ENCODE measurements at regions not wholly inside any gene's neighbourhood (a gene's known extent, or its start where the extent isn't known, plus 50 kb on each side); places are given as distances from the start of the nearest gene placed in this dataset.
A peak's percentile ranks its signal among the peaks of the same experiment; 100 is the strongest.

DNA sequence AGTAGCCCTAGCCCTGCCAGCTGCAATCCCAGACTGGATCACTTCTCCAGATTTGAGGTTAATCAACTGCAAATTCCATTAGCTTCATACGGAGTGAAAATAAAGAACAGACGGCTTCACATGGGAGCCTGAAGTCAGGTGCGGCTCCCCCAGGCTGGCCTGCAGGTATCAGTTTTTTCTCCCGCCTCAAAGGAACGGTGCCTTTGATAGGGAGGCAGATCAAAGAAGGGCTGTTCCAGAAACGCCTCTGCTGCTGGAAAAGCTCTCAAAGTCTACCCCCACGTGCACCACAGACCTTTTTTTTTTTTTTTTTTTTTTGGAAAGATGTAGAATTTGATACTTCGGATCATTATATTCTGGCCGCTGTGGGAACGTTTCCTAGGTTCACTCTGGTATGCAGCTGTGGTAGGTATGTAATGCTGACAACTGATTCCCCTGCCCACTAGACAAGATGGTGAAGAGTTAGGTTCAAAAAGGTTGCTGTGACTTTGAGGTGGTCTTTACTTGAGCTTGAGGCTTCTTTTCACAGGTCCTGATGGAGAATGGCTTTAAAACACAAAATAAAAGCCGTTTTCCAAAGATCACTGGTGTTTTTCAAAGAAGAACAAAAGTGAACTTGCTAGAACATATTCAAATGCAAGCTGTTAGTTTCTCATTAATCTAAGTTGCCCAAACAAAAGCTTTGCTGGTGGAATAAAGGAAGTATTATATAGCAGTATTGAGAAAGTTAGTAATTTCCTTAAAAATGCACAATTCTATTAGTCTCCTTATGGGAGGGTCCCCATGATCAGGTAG lies 189.0 kb upstream of the NFIA start:
- no peaks in the 10 kb centered on the region for H3K36me3 ChIP-seq (ENCODE audit: control insufficient read depth, insufficient read depth, low read length)
- no peak overlapping the region for H3K4me3 ChIP-seq (ENCODE audit: low read depth, low read length)
- no peak overlapping the region for H3K9ac ChIP-seq (ENCODE audit: low read depth, low read length)
- no peaks in the 10 kb centered on the region for H3K27me3 ChIP-seq (ENCODE audit: control insufficient read depth, insufficient read depth, low read length)
- peaks cover 10% of the 10 kb centered on the region for H3K4me1 ChIP-seq (ENCODE audit: control insufficient read depth, insufficient read depth, low read length)
- no peaks in the 10 kb centered on the region for H3K9me3 ChIP-seq (ENCODE audit: control insufficient read depth, insufficient read depth, low read length)

DNA sequence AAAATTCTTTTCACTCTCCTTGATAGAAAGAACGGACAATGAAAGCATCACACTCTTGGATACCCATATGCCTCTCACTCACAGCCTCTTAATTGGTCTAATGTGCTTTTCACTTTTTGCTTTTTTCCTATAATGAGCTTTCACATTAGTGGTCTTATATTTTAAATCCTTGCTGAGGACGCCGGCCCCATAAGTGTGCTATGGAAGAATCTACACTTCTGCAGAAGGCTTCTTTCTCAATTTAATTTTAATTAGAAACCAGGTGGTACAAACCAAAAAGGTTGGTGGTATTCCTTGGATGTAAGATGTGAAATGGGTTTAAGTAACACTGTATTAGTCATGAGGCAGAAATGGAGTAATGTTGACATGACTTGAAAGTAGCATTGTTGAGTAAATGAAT lies 190.6 kb upstream of the NFIA start:
- no peak overlapping the region for H3K9ac ChIP-seq (ENCODE audit: low read depth, low read length)
- H3K36me3 ChIP-seq (ENCODE audit: control insufficient read depth, insufficient read depth, low read length) = no peaks in the 10 kb centered on the region
- H3K4me3 ChIP-seq (ENCODE audit: low read depth, low read length) = no peak overlapping the region
- no peaks in the 10 kb centered on the region for H3K27me3 ChIP-seq (ENCODE audit: control insufficient read depth, insufficient read depth, low read length)
- H3K4me1 ChIP-seq (ENCODE audit: control insufficient read depth, insufficient read depth, low read length) = peaks cover 16% of the 10 kb centered on the region
- H3K9me3 ChIP-seq (ENCODE audit: control insufficient read depth, insufficient read depth, low read length) = no peaks in the 10 kb centered on the region

DNA sequence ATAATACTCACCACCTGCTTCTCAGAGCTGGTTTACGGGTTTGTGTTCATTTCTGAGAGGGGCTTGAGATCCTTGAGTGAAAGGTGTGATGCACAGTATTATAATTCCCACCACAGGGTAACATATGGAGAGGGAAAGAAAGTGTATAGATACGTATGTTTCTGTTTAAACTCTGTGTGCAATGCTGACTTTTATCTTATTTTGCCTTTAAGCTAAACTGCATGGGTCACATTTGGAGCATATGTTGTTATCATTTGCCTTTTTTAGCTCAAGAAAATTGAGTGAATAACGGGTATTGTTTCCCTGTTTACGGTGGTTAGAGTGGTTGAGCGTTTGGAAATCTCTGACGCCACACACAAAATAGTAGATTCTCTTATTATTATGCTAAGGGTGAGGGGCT lies 191.1 kb upstream of the NFIA start:
- Histone ChIP-seq H3K36me3 (ENCODE audit: control insufficient read depth, insufficient read depth, low read length) (no peaks in the 10 kb centered on the region), H3K9ac (ENCODE audit: low read depth, low read length) (no peak overlapping the region), H3K4me1 (ENCODE audit: control insufficient read depth, insufficient read depth, low read length) (peaks cover 20% of the 10 kb centered on the region), H3K4me3 (ENCODE audit: low read depth, low read length) (no peak overlapping the region), H3K9me3 (ENCODE audit: control insufficient read depth, insufficient read depth, low read length) (no peaks in the 10 kb centered on the region), H3K27me3 (ENCODE audit: control insufficient read depth, insufficient read depth, low read length) (no peaks in the 10 kb centered on the region)

DNA sequence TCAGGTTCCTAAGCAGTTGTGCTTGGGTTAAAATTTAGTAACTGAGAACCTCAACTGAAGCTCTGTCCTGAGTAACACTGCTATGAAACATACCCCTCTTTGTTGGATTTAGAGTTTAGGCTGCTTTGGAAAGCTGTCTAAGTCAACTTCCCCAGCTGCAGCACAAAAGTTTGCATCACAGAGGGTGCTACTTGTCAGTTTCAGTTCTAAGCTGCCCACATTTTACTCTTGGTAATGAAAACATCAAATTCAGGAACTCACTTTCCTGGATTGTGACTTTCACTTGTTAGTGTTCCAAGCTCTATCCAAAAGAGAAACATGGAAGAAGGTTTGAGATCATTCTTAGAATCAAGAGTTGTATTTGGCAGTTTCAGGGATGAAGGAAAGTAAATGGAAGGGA lies 191.7 kb upstream of the NFIA start:
- Histone ChIP-seq H3K9me3 (ENCODE audit: control insufficient read depth, insufficient read depth, low read length) (no peaks in the 10 kb centered on the region), H3K36me3 (ENCODE audit: control insufficient read depth, insufficient read depth, low read length) (no peaks in the 10 kb centered on the region), H3K9ac (ENCODE audit: low read depth, low read length) (no peak overlapping the region), H3K4me1 (ENCODE audit: control insufficient read depth, insufficient read depth, low read length) (peaks cover 21% of the 10 kb centered on the region), H3K4me3 (ENCODE audit: low read depth, low read length) (no peak overlapping the region), H3K27me3 (ENCODE audit: control insufficient read depth, insufficient read depth, low read length) (no peaks in the 10 kb centered on the region)

DNA sequence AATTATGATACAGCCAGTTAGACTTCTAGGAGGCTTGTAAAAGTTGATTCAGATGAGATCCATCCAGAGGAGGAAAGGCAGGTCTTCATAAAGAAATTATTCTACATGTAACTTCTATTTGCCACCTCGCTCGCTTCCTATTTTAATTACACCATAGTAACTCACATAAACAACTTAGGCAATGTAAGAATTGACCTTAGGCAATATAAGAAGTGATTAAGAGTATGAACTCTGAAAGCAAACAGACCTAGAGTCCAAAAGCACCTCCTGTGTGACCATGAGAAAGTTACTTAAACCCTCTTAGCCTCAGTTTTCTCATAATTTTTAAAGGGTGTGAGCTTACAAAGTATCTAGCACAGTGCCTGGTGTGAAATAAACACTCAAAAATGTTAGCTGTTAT lies 192.7 kb upstream of the NFIA start:
- Histone ChIP-seq H3K9me3 (ENCODE audit: control insufficient read depth, insufficient read depth, low read length) (no peaks in the 10 kb centered on the region), H3K4me3 (ENCODE audit: low read depth, low read length) (no peak overlapping the region), H3K4me1 (ENCODE audit: control insufficient read depth, insufficient read depth, low read length) (peaks cover 21% of the 10 kb centered on the region), H3K9ac (ENCODE audit: low read depth, low read length) (no peak overlapping the region), H3K36me3 (ENCODE audit: control insufficient read depth, insufficient read depth, low read length) (no peaks in the 10 kb centered on the region), H3K27me3 (ENCODE audit: control insufficient read depth, insufficient read depth, low read length) (no peaks in the 10 kb centered on the region)

DNA sequence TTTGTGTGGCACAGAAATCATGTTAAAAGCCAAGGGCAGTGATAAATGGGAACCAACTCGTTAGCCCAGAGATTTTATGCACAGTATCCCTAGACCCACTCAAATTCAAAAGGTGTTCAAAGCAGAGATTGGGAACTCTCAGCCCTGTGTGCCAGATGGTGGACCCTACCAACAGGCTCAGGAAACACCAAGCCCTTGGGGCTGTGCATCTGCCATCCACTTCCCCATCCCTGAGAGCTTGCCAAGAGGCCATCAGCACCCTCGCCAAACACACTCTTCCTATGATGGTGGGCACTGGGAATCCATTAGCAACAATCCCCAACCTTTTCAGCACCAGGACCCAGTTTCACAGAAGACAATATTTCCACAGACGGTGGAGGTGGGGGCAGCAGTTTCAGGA lies 194.2 kb upstream of the NFIA start:
- H3K36me3 ChIP-seq (ENCODE audit: control insufficient read depth, insufficient read depth, low read length) = no peaks in the 10 kb centered on the region
- no peaks in the 10 kb centered on the region for H3K27me3 ChIP-seq (ENCODE audit: control insufficient read depth, insufficient read depth, low read length)
- H3K9ac ChIP-seq (ENCODE audit: low read depth, low read length) = no peak overlapping the region
- peaks cover 13% of the 10 kb centered on the region for H3K4me1 ChIP-seq (ENCODE audit: control insufficient read depth, insufficient read depth, low read length)
- H3K4me3 ChIP-seq (ENCODE audit: low read depth, low read length) = no peak overlapping the region
- H3K9me3 ChIP-seq (ENCODE audit: control insufficient read depth, insufficient read depth, low read length) = no peaks in the 10 kb centered on the region

DNA sequence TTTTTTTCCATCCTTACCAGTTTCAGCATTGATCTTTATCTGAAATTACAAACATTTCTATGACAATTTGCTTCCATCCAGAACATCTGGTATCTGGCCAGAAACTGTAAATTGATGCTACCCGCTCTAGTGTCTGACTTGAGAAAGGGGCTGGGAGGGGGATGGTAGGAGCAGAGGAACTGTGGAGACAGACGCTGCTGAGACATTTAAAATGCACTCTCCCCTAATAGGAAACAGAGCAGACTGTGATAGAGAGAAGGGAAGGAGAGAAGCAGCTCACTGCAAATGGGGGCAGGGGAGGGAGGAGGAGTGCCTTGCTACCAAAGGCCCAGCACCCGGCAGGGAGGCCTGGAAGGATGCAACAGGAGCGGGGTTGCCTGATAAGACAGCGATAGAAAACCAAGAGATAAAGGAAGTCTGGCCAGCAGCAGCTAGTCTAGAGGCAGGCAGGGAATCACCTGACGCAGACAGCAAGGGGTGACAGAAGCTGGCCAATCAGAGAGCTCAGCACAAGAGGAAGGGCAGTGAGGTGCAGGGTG lies 195.5 kb upstream of the NFIA start:
- peak overlapping the region; percentile 3 for H3K4me3 ChIP-seq (ENCODE audit: low read depth, low read length)
- no peaks in the 10 kb centered on the region for H3K9me3 ChIP-seq (ENCODE audit: control insufficient read depth, insufficient read depth, low read length)
- no peaks in the 10 kb centered on the region for H3K27me3 ChIP-seq (ENCODE audit: control insufficient read depth, insufficient read depth, low read length)
- peaks cover 13% of the 10 kb centered on the region for H3K4me1 ChIP-seq (ENCODE audit: control insufficient read depth, insufficient read depth, low read length)
- no peak overlapping the region for H3K9ac ChIP-seq (ENCODE audit: low read depth, low read length)
- H3K36me3 ChIP-seq (ENCODE audit: control insufficient read depth, insufficient read depth, low read length) = no peaks in the 10 kb centered on the region

DNA sequence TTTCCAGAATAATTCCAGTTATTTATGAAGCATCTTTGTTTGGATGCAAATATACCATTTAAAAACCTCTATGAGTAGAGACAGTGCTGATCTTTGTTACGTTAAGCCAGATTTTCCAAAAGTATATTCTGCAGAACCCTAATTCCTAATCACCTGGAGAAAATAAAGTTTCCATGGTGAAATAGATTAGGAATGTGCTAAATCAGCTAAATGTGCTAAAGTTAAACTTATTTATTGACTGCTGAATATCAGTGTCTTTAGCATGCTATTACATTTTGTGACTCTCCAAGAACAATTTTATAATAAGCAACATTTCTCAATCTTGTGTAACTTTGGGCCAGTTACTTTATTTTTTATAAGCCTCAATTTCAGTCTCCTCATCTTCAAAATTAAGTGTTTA lies 196.3 kb upstream of the NFIA start:
- Histone ChIP-seq H3K9me3 (ENCODE audit: control insufficient read depth, insufficient read depth, low read length) (no peaks in the 10 kb centered on the region), H3K36me3 (ENCODE audit: control insufficient read depth, insufficient read depth, low read length) (no peaks in the 10 kb centered on the region), H3K27me3 (ENCODE audit: control insufficient read depth, insufficient read depth, low read length) (no peaks in the 10 kb centered on the region), H3K4me3 (ENCODE audit: low read depth, low read length) (no peak overlapping the region), H3K9ac (ENCODE audit: low read depth, low read length) (no peak overlapping the region), H3K4me1 (ENCODE audit: control insufficient read depth, insufficient read depth, low read length) (peaks cover 13% of the 10 kb centered on the region)

DNA sequence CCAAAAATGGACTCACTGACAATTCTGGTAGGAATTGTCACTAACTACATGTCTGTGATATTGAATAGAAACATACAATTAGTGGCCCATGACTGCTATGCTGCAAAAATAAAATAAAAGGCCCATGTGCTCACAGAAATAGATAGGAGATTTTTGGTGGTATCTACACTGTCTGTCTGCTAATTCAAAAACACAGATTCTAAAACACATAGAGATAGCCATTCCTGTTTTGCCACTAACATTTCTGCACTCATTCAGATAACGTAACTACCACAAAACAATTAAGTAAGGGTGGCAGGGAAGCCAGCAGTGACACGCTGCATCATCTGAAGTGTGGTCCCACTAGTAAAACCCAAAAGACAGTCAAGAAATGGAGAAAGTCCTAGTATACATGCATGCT lies 202.2 kb upstream of the NFIA start:
- Histone ChIP-seq H3K36me3 (ENCODE audit: control insufficient read depth, insufficient read depth, low read length) (no peaks in the 10 kb centered on the region), H3K9ac (ENCODE audit: low read depth, low read length) (no peak overlapping the region), H3K9me3 (ENCODE audit: control insufficient read depth, insufficient read depth, low read length) (no peaks in the 10 kb centered on the region), H3K4me3 (ENCODE audit: low read depth, low read length) (no peak overlapping the region), H3K27me3 (ENCODE audit: control insufficient read depth, insufficient read depth, low read length) (no peaks in the 10 kb centered on the region), H3K4me1 (ENCODE audit: control insufficient read depth, insufficient read depth, low read length) (no peaks in the 10 kb centered on the region)

DNA sequence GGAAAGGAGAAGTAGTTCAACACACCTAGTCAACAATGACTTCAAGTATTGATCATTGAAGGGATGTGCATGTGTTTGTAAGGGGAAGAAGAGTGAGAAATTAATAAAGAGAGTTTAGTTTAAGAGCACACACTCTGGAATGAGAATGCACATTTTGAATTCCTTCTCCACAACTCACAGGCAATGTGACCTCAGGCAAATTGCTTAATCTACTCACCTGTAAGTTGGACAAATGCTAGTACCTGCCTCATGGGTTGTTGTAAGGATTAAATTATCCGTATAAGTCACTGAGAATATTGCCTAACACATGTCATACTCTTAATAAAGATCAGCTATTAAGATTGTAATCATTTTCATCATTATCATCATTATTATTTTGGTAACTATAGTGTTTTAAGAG lies 204.0 kb upstream of the NFIA start:
- Histone ChIP-seq H3K4me3 (ENCODE audit: low read depth, low read length) (no peak overlapping the region), H3K36me3 (ENCODE audit: control insufficient read depth, insufficient read depth, low read length) (no peaks in the 10 kb centered on the region), H3K4me1 (ENCODE audit: control insufficient read depth, insufficient read depth, low read length) (no peaks in the 10 kb centered on the region), H3K9me3 (ENCODE audit: control insufficient read depth, insufficient read depth, low read length) (no peaks in the 10 kb centered on the region), H3K9ac (ENCODE audit: low read depth, low read length) (no peak overlapping the region), H3K27me3 (ENCODE audit: control insufficient read depth, insufficient read depth, low read length) (no peaks in the 10 kb centered on the region)

DNA sequence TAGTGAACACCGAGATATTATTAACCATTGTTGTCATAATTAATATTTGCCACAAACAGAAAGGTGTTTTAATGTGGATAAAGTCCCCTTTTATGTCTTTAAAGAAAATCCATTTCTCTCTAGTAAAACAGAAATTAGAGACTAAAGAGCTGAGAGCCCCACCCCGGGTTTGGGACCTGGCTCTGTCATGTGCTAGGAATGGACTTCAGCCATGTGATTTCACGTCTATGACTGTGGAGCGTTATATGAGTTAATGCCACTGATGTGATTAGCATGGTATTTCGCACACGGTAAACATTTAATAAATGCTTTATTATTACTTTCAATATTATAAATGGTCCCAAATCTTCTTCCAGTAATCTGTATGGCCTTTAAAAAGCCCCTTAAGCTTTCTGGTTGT lies 205.0 kb upstream of the NFIA start:
- Histone ChIP-seq H3K4me3 (ENCODE audit: low read depth, low read length) (no peak overlapping the region), H3K36me3 (ENCODE audit: control insufficient read depth, insufficient read depth, low read length) (no peaks in the 10 kb centered on the region), H3K4me1 (ENCODE audit: control insufficient read depth, insufficient read depth, low read length) (no peaks in the 10 kb centered on the region), H3K9ac (ENCODE audit: low read depth, low read length) (no peak overlapping the region), H3K9me3 (ENCODE audit: control insufficient read depth, insufficient read depth, low read length) (no peaks in the 10 kb centered on the region), H3K27me3 (ENCODE audit: control insufficient read depth, insufficient read depth, low read length) (no peaks in the 10 kb centered on the region)

DNA sequence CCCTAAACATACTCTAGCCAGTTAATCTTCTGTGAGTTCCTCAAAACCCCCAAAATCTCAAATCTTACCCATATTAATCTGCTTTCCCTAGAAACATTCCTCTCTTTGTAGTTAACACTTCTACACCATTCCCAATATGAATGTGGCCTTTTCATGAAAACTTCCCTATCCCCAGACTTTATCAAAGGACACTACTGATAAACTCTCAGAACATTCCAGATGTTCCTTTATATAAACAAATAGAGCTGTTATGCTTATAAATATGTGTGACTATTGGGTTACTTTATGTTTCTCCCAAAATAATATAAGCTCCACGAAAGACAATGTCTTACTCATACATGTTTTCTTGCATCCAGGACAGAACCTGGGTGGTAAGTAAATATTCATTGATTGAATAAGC lies 205.4 kb upstream of the NFIA start:
- no peaks in the 10 kb centered on the region for H3K4me1 ChIP-seq (ENCODE audit: control insufficient read depth, insufficient read depth, low read length)
- no peaks in the 10 kb centered on the region for H3K36me3 ChIP-seq (ENCODE audit: control insufficient read depth, insufficient read depth, low read length)
- no peak overlapping the region for H3K4me3 ChIP-seq (ENCODE audit: low read depth, low read length)
- no peaks in the 10 kb centered on the region for H3K9me3 ChIP-seq (ENCODE audit: control insufficient read depth, insufficient read depth, low read length)
- no peaks in the 10 kb centered on the region for H3K27me3 ChIP-seq (ENCODE audit: control insufficient read depth, insufficient read depth, low read length)
- no peak overlapping the region for H3K9ac ChIP-seq (ENCODE audit: low read depth, low read length)
